OCI-LY7 (cell line): ENCODE measurements at regions not wholly inside any gene's neighbourhood (a gene's known extent, or its start where the extent isn't known, plus 50 kb on each side); places are given as distances from the start of the nearest gene placed in this dataset.

ENCODE experiments used
- BruUV-seq: library from RNA; stranded (reverse); fragments of 400-500 nt; replicated peaks from 2 replicates; lab custom pipeline; 2021; lab: Mats Ljungman, UMichigan
- CTCF ChIA-PET: fragments of 300-600 bp; sonication (Branson Sonifier 250); formaldehyde crosslinking; loops from one replicate; lab custom pipeline; 2022; ENCODE audit warnings: antibody characterized with exemption; ENCODE audit not compliant: unreplicated experiment; lab: Charles Lee
- POLR2A ChIA-PET: fragments of 300-600 bp; sonication (Branson Sonifier 250); formaldehyde crosslinking; loops from one replicate; lab custom pipeline; 2022; ENCODE audit warnings: antibody characterized with exemption; lab: Charles Lee
- DNase-seq: peaks from one replicate; pipeline ENCODE4 v3.0.0-alpha.2; 2015; ENCODE audit warnings: low spot score
- H2AFZ ChIP-seq: fragments of 200-600 bp; sonication (generic), shearing (Covaris generic); 2 replicates; pipeline ENCODE4 v1.6.1; 2014; ENCODE audit warnings: mild to moderate bottlenecking, antibody characterized with exemption, low read length, moderate library complexity
- H3K27ac ChIP-seq: fragments of 200-600 bp; sonication (generic); 2 replicates; pipeline ENCODE4 v1.5.1; 2014; ENCODE audit warnings: mixed run types, low read depth, mild to moderate bottlenecking, moderate library complexity, low read length, inconsistent platforms; ENCODE audit not compliant: poor library complexity, severe bottlenecking
- H3K36me3 ChIP-seq: fragments of 200-600 bp; sonication (generic); 2 replicates; pipeline ENCODE4 v1.6.1; 2014; ENCODE audit warnings: mild to moderate bottlenecking, antibody characterized with exemption, low read length, moderate library complexity, mixed read lengths; ENCODE audit not compliant: insufficient read depth
- H3K4me1 ChIP-seq: fragments of 200-600 bp; sonication (generic); 2 replicates; pipeline ENCODE4 v1.5.1; 2014; ENCODE audit warnings: mild to moderate bottlenecking, low read length; ENCODE audit not compliant: insufficient read depth, poor library complexity, severe bottlenecking
- H3K4me2 ChIP-seq: fragments of 200-600 bp; sonication (generic); 2 replicates; pipeline ENCODE4 v1.6.1; 2014; ENCODE audit warnings: mild to moderate bottlenecking, low read length
- H3K4me3 ChIP-seq: fragments of 200-600 bp; sonication (generic); 2 replicates; pipeline ENCODE4 v1.5.1; 2014; ENCODE audit warnings: mild to moderate bottlenecking, low read depth, low read length; ENCODE audit not compliant: poor library complexity, severe bottlenecking
- H3K79me2 ChIP-seq: fragments of 200-600 bp; sonication (generic); 2 replicates; pipeline ENCODE4 v1.6.1; 2016; ENCODE audit warnings: low read depth, mild to moderate bottlenecking, low read length, moderate library complexity, mixed read lengths; ENCODE audit not compliant: insufficient read depth
- H3K9me2 ChIP-seq: fragments of 200-600 bp; sonication (generic); 2 replicates; pipeline ENCODE4 v1.6.1; 2016; ENCODE audit warnings: mild to moderate bottlenecking, low read length, mixed read lengths; ENCODE audit not compliant: insufficient read depth
- H3K9me3 ChIP-seq: fragments of 200-600 bp; sonication (generic); 2 replicates; pipeline ENCODE4 v1.6.1; 2014; ENCODE audit warnings: mild to moderate bottlenecking, mixed run types, low read length, mixed read lengths
- H4K20me1 ChIP-seq: fragments of 200-600 bp; sonication (generic); 2 replicates; pipeline ENCODE4 v1.6.1; 2014; ENCODE audit warnings: mild to moderate bottlenecking, antibody characterized with exemption, low read length, moderate library complexity, mixed read lengths; ENCODE audit not compliant: insufficient read depth
- CTCF ChIP-seq: fragments of 200-600 bp; sonication (generic); conservative IDR thresholded peaks from 2 replicates; pipeline ENCODE4 v1.5.1; 2014; ENCODE audit warnings: mild to moderate bottlenecking, antibody characterized with exemption, low read length, moderate library complexity, mixed read lengths
- EZH2phosphoT487 ChIP-seq: fragments of 200-600 bp; sonication (generic); IDR thresholded peaks from 2 replicates; pipeline ENCODE4 v1.6.1; 2018; ENCODE audit warnings: low read depth, borderline replicate concordance, mild to moderate bottlenecking, mixed run types, antibody characterized with exemption, low read length, moderate library complexity, mixed read lengths
- intact Hi-C: fragments of 100-400 bp; cut with micrococcal nuclease; formaldehyde crosslinking; loops from one replicate; pipeline ENCODE4 v1.10.0; 2022; ENCODE audit not compliant: unreplicated experiment

DNA sequence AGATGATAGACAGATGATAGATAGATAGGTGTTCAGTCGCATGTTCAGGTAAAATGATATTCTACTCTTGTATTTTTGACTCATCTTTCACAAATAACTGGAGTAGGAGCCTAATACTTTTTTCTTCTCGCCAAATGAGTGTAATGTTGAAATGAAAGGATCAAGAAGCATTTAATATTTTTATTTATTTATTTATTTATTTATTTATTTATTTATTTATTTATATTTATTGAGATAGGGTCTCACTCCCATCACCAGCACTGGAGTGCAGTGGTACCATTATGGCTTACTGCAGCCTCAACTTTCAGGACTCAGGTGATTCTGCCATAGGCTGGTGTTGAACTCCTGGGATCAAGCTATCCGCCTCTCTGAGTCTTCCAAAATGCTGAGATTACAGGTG lies 298.8 kb downstream of the KCNC2 start:
- no peaks in the 10 kb centered on the region for H3K9me2 ChIP-seq
- no peaks in the 10 kb centered on the region for H3K4me1 ChIP-seq
- POLR2A ChIA-PET: no interaction called here
- TF ChIP-seq EZH2phosphoT487 (no peak), CTCF (no peak)
- H3K36me3 ChIP-seq: no peaks in the 10 kb centered on the region
- intact Hi-C loops: no loop called here
- CTCF ChIA-PET: no interaction called here
- no peak overlapping the region for H3K27ac ChIP-seq
- no TSS peak for BruUV-seq
- H4K20me1 ChIP-seq: no peaks in the 10 kb centered on the region
- H3K9me3 ChIP-seq: no peaks in the 10 kb centered on the region
- H2AFZ ChIP-seq: no peak overlapping the region
- no peaks in the 10 kb centered on the region for H3K79me2 ChIP-seq
- H3K4me3 ChIP-seq: no peak overlapping the region
- no peak for DNase-seq
- H3K4me2 ChIP-seq: no peak overlapping the region

DNA sequence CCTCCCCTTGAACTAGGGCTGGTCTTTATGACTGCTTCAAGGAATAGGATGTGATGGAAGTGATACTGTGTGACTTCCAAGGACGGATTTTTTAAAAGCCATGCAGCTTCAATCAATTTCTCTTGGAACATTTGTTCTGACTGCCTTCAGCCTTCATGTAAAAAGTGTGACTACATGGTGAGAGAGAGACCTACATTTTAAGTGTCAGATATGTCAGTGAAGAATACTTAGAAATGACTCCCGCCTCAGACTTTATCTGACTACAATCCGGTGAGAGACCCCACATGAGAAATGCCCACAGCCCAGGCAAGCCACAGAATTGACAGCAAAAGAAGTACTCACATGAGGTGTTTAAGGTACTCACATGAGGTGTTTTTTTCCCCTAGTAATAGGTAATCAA lies 295.3 kb downstream of the KCNC2 start:
- no peak for DNase-seq
- Histone ChIP-seq H3K4me2 (no peak overlapping the region), H3K9me3 (no peaks in the 10 kb centered on the region), H3K79me2 (no peaks in the 10 kb centered on the region), H3K9me2 (no peaks in the 10 kb centered on the region), H4K20me1 (no peaks in the 10 kb centered on the region), H3K27ac (no peak overlapping the region), H3K4me1 (no peaks in the 10 kb centered on the region), H2AFZ (no peak overlapping the region), H3K36me3 (no peaks in the 10 kb centered on the region), H3K4me3 (no peak overlapping the region)
- POLR2A ChIA-PET: no interaction called here
- CTCF ChIA-PET: no interaction called here
- BruUV-seq: no TSS peak
- intact Hi-C loops: no loop called here
- TF ChIP-seq EZH2phosphoT487 (no peak), CTCF (no peak)

GRCh38 chr12:74915718-74916117 lies 293.9 kb downstream of the KCNC2 start:
- CTCF ChIA-PET: no interaction called here
- no TSS peak for BruUV-seq

More at GRCh38 chr12:74915718-74916117, 293.9 kb downstream of the KCNC2 start:
- intact Hi-C loops: no loop called here
- DNase-seq: no peak
- TF ChIP-seq EZH2phosphoT487: no peak
- no peak for TF ChIP-seq CTCF
- Histone ChIP-seq H3K9me3 (no peaks in the 10 kb centered on the region), H3K4me3 (no peak overlapping the region), H3K27ac (no peak overlapping the region), H2AFZ (no peak overlapping the region), H3K36me3 (no peaks in the 10 kb centered on the region), H3K4me1 (no peaks in the 10 kb centered on the region), H3K4me2 (no peak overlapping the region), H3K79me2 (no peaks in the 10 kb centered on the region), H4K20me1 (no peaks in the 10 kb centered on the region), H3K9me2 (no peaks in the 10 kb centered on the region)
- POLR2A ChIA-PET: no interaction called here
